HCT116 (cell line): ENCODE measurements at regions not wholly inside any gene's neighbourhood (a gene's known extent, or its start where the extent isn't known, plus 50 kb on each side); places are given as distances from the start of the nearest gene placed in this dataset.

Experiments
- CBX3 ChIP-seq: IDR thresholded peaks from 2 replicates; pipeline ENCODE4 v1.6.1; 2012; ENCODE audit warnings: low read depth
- CEBPB ChIP-seq: IDR thresholded peaks from 2 replicates; pipeline ENCODE4 v1.6.1; 2012; ENCODE audit warnings: low read depth
- CTCF ChIP-seq, 3 experiments: fragments of 200-600 bp in 1 of 3; sonication (generic) in 1 of 3; IDR thresholded peaks in 2 of 3; conservative IDR thresholded peaks in 1 of 3; 2 replicates each; pipeline ENCODE4 v1.5.1; 2012 to 2017; ENCODE audit warnings: low read depth in 2 of 3, low read length in 2 of 3, antibody characterized with exemption in 1 of 3, borderline replicate concordance in 1 of 3, control low read depth in 1 of 3, mild to moderate bottlenecking in 1 of 3, mixed read lengths in 1 of 3, mixed run types in 1 of 3, moderate library complexity in 1 of 3; ENCODE audit not compliant: insufficient read depth in 1 of 3
- EGR1 ChIP-seq: IDR thresholded peaks from 2 replicates; pipeline ENCODE4 v1.6.1; 2012; ENCODE audit warnings: low read depth
- EZH2 ChIP-seq: fragments of 200-600 bp; sonication (generic); IDR thresholded peaks from 2 replicates; pipeline ENCODE4 v1.6.1; 2017; ENCODE audit warnings: antibody characterized with exemption, mixed run types
- FOSL1 ChIP-seq: IDR thresholded peaks from 2 replicates; pipeline ENCODE4 v1.6.1; 2012; ENCODE audit warnings: low read depth
- MAX ChIP-seq: IDR thresholded peaks from 2 replicates; pipeline ENCODE4 v1.6.1; 2012
- POLR2A ChIP-seq: IDR thresholded peaks from 2 replicates; pipeline ENCODE4 v1.7.0; 2011; ENCODE audit warnings: borderline replicate concordance; ENCODE audit not compliant: insufficient read depth, insufficient read length; ENCODE audit errors: extremely low read depth
- POLR2AphosphoS5 ChIP-seq: IDR thresholded peaks from 2 replicates; pipeline ENCODE4 v1.6.1; 2011; ENCODE audit warnings: mild to moderate bottlenecking, low read depth, low read length, moderate library complexity
- RAD21 ChIP-seq: IDR thresholded peaks from 2 replicates; pipeline ENCODE4 v1.6.1; 2012; ENCODE audit warnings: low read depth, mild to moderate bottlenecking
- REST ChIP-seq: IDR thresholded peaks from 2 replicates; pipeline ENCODE4 v1.6.1; 2012; ENCODE audit warnings: low read depth
- SP1 ChIP-seq: IDR thresholded peaks from 2 replicates; pipeline ENCODE4 v1.6.1; 2012; ENCODE audit warnings: low read depth
- TCF7L2 ChIP-seq: IDR thresholded peaks from 2 replicates; pipeline ENCODE4 v1.7.0; 2011; ENCODE audit warnings: borderline replicate concordance, inconsistent platforms; ENCODE audit not compliant: insufficient read depth, insufficient read length; ENCODE audit errors: extremely low read depth
- ZNF274 ChIP-seq: fragments of 200-500 bp; sonication (Bioruptor generic); IDR thresholded peaks from 2 replicates; pipeline ENCODE4 v1.6.1; 2014; ENCODE audit warnings: mild to moderate bottlenecking, low read depth, low read length, inconsistent platforms

- TF ChIP-seq CTCF (IDR thresholded peaks at IDR 0.05 in 2 of 3, conservative IDR thresholded peaks at IDR 0.05 in 1 of 3; ENCODE audit: borderline replicate concordance in 1 of 3, insufficient read depth in 1 of 3, low read depth in 2 of 3, low read length in 2 of 3) = no peak
- TF ChIP-seq EZH2 = no peak
- no peak for TF ChIP-seq CEBPB
- no peak for TF ChIP-seq POLR2A
- TF ChIP-seq EGR1 = no peak
- TF ChIP-seq MAX = no peak
- TF ChIP-seq ZNF274 = no peak
- no peak for TF ChIP-seq POLR2AphosphoS5
- no peak for TF ChIP-seq RAD21
- no peak for TF ChIP-seq SP1
- no peak for TF ChIP-seq FOSL1
- TF ChIP-seq REST = no peak
- TF ChIP-seq TCF7L2 = no peak
- no peak for TF ChIP-seq CBX3
Measured at GRCh38 chr3:144129536-144130214, 158.1 kb downstream of the DIPK2A start.
